ENCODE measurements at regions not wholly inside any gene's neighbourhood (a gene's known extent, or its start where the extent isn't known, plus 50 kb on each side); places are given as distances from the start of the nearest gene placed in this dataset.

DNA sequence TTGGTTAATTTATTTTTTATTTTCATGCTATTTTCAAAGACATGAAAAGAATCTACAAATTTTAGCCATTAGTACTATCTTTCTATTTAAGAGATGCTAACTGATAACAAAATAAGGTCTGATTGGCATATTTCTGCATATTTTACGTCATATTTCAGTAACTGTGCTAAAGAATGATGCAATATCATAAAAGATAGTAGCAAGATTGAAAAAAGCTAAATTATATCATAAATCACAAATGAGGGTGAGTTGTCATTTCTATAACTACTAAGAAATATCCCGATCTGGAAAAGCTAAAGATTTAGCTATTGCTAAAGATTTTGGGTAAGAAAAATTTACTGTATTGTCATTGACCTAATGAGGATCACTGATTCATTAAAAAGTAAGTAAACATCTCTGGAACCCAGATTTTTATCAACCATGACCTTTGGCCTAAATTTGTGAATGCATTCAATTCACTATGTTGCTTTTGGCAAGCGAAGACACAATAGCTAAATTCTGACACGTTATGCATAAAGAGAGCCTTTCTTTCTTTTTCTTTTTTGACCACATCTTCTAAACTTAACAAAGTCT is 103.6 kb downstream of the HPGD start:
- Histone ChIP-seq H3K4me3 (ENCODE audit: low read depth in 1 of 3, low read length in 3 of 3) (no peak overlapping the region), H3K27ac (ENCODE audit: low read depth in 1 of 2, low read length in 2 of 2) (no peak overlapping the region), H3K36me3 (ENCODE audit: control insufficient read depth in 4 of 4, insufficient read depth in 3 of 4, low read depth in 1 of 4, low read length in 3 of 4) (no peaks in the 10 kb centered on the region), H3K27me3 (ENCODE audit: control insufficient read depth in 4 of 4, insufficient read depth in 4 of 4, low read length in 3 of 4) (no peaks in the 10 kb centered on the region), H3K9me3 (ENCODE audit: control insufficient read depth in 4 of 4, low read length in 3 of 4) (no peaks in the 10 kb centered on the region), H3K4me1 (ENCODE audit: control insufficient read depth in 4 of 4, insufficient read depth in 4 of 4, low read length in 3 of 4) (no peaks in the 10 kb centered on the region), H3K9ac (ENCODE audit: low read depth in 1 of 2, low read length in 2 of 2) (no peak overlapping the region)
- WGBS: 76% methylated on average over 4 of the region's 4 CpGs
- TF ChIP-seq TAF1 (conservative IDR thresholded peaks at IDR 0.05) (no peak), HNF4A (conservative IDR thresholded peaks at IDR 0.05) (no peak), RAD21 (IDR thresholded peaks at IDR 0.05) (no peak), JUND (IDR thresholded peaks at IDR 0.05) (no peak), YY1 (IDR thresholded peaks at IDR 0.05) (no peak), SP1 (IDR thresholded peaks at IDR 0.05) (no peak), ZBTB33 (IDR thresholded peaks at IDR 0.05) (no peak), EGR1 (IDR thresholded peaks at IDR 0.05; ENCODE audit: low read depth in 2 of 2) (no peak), RXRA (IDR thresholded peaks at IDR 0.05) (no peak)
- TF ChIP-seq, protein P1, sequence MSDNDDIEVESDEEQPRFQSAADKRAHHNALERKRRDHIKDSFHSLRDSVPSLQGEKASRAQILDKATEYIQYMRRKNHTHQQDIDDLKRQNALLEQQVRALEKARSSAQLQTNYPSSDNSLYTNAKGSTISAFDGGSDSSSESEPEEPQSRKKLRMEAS (IDR thresholded peaks at IDR 0.05): no peak
- no peak for DNase-seq (ENCODE audit: low spot score)

DNA sequence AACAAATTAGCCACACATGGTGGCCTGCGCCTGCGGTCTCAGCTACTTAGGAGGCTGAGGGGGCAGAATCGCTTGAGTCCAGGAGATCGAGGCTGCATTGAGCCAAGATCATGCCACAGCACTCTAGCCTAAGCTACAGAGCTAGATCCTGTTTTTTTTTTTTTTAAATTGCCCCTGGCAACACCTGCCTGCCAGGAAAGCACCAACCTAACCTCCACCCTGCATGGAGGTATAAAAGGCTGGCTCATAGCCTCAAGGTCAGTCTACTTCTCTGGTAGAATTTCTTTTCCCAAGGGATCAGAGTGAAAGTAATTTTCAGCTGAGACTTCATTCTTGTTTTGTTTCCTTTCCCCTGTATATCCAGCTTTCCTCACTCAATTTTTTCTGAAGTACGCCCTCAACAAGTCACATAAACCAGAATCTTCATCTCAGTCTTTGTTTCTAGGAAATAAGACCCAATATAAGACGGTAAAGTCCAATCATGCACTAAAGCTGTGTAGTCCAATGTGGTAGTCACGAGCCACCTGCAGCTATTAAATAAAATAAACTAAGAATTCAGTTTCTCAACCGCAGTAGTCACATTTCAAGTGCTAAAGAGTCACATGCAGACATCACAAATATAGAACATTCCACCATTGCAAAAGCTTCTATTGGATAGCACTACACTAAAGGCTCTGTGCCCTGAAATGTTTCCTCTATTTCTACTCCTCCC is 113.3 kb downstream of the HPGD start:
- Histone ChIP-seq H3K4me3 (ENCODE audit: low read depth in 1 of 3, low read length in 3 of 3) (no peak overlapping the region), H3K9me3 (ENCODE audit: control insufficient read depth in 4 of 4, low read length in 3 of 4) (no peaks in the 10 kb centered on the region), H3K36me3 (ENCODE audit: control insufficient read depth in 4 of 4, insufficient read depth in 3 of 4, low read depth in 1 of 4, low read length in 3 of 4) (no peaks in the 10 kb centered on the region), H3K27ac (ENCODE audit: low read depth in 1 of 2, low read length in 2 of 2) (no peak overlapping the region), H3K27me3 (ENCODE audit: control insufficient read depth in 4 of 4, insufficient read depth in 4 of 4, low read length in 3 of 4) (peaks cover 0 to 2% (median 0%) of the 10 kb centered on the region in 4 donors), H3K9ac (ENCODE audit: low read depth in 1 of 2, low read length in 2 of 2) (no peak overlapping the region), H3K4me1 (ENCODE audit: control insufficient read depth in 4 of 4, insufficient read depth in 4 of 4, low read length in 3 of 4) (no peaks in the 10 kb centered on the region)
- TF ChIP-seq RXRA (IDR thresholded peaks at IDR 0.05) (no peak), JUND (IDR thresholded peaks at IDR 0.05) (no peak), ZBTB33 (IDR thresholded peaks at IDR 0.05) (no peak), FOXA2 (IDR thresholded peaks at IDR 0.05) (no peak)
- DNase-seq (ENCODE audit: low spot score): no peak
- WGBS: 85% methylated on average over 8 of the region's 8 CpGs

GRCh38 chr4:174406383-174406782 is 115.9 kb downstream of the HPGD start:
- 69% methylated on average over 3 of the region's 3 CpGs for WGBS
- TF ChIP-seq FOXA1 (IDR thresholded peaks at IDR 0.05) (no peak), GABPA (IDR thresholded peaks at IDR 0.05 in 1 of 2, conservative IDR thresholded peaks at IDR 0.05 in 1 of 2) (no peak), RXRA (IDR thresholded peaks at IDR 0.05) (no peak), ZBTB33 (IDR thresholded peaks at IDR 0.05) (no peak), HNF4G (IDR thresholded peaks at IDR 0.05) (no peak), YY1 (IDR thresholded peaks at IDR 0.05) (no peak), TAF1 (conservative IDR thresholded peaks at IDR 0.05) (no peak), RAD21 (IDR thresholded peaks at IDR 0.05) (no peak), HNF4A (conservative IDR thresholded peaks at IDR 0.05) (no peak), EGR1 (IDR thresholded peaks at IDR 0.05; ENCODE audit: low read depth in 2 of 2) (no peak), NR2F2 (IDR thresholded peaks at IDR 0.05) (no peak), FOXA2 (IDR thresholded peaks at IDR 0.05) (no peak)
- TF ChIP-seq, protein P2, sequence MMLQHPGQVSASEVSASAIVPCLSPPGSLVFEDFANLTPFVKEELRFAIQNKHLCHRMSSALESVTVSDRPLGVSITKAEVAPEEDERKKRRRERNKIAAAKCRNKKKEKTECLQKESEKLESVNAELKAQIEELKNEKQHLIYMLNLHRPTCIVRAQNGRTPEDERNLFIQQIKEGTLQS (IDR thresholded peaks at IDR 0.05): no peak
- TF ChIP-seq, protein P1 (IDR thresholded peaks at IDR 0.05): no peak
- TF ChIP-seq, protein P3, sequence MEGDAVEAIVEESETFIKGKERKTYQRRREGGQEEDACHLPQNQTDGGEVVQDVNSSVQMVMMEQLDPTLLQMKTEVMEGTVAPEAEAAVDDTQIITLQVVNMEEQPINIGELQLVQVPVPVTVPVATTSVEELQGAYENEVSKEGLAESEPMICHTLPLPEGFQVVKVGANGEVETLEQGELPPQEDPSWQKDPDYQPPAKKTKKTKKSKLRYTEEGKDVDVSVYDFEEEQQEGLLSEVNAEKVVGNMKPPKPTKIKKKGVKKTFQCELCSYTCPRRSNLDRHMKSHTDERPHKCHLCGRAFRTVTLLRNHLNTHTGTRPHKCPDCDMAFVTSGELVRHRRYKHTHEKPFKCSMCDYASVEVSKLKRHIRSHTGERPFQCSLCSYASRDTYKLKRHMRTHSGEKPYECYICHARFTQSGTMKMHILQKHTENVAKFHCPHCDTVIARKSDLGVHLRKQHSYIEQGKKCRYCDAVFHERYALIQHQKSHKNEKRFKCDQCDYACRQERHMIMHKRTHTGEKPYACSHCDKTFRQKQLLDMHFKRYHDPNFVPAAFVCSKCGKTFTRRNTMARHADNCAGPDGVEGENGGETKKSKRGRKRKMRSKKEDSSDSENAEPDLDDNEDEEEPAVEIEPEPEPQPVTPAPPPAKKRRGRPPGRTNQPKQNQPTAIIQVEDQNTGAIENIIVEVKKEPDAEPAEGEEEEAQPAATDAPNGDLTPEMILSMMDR (IDR thresholded peaks at IDR 0.05; ENCODE audit: low read depth, low read length, missing input control): no peak

More at GRCh38 chr4:174406383-174406782, 115.9 kb downstream of the HPGD start:
- Histone ChIP-seq H3K9me3 (ENCODE audit: control insufficient read depth in 4 of 4, low read length in 3 of 4) (no peaks in the 10 kb centered on the region), H3K36me3 (ENCODE audit: control insufficient read depth in 4 of 4, insufficient read depth in 3 of 4, low read depth in 1 of 4, low read length in 3 of 4) (no peaks in the 10 kb centered on the region), H3K27ac (ENCODE audit: low read depth in 1 of 2, low read length in 2 of 2) (no peak overlapping the region), H3K27me3 (ENCODE audit: control insufficient read depth in 4 of 4, insufficient read depth in 4 of 4, low read length in 3 of 4) (peaks cover 0 to 2% (median 0%) of the 10 kb centered on the region in 4 donors), H3K9ac (ENCODE audit: low read depth in 1 of 2, low read length in 2 of 2) (no peak overlapping the region), H3K4me1 (ENCODE audit: control insufficient read depth in 4 of 4, insufficient read depth in 4 of 4, low read length in 3 of 4) (no peaks in the 10 kb centered on the region), H3K4me3 (ENCODE audit: low read depth in 1 of 3, low read length in 3 of 3) (no peak overlapping the region)
- no peak for DNase-seq (ENCODE audit: low spot score)

Measured in liver (tissue), 8 donors.